GM18907 (cell line): ENCODE measurements at regions not wholly inside any gene's neighbourhood (a gene's known extent, or its start where the extent isn't known, plus 50 kb on each side); places are given as distances from the start of the nearest gene placed in this dataset.

Source experiments
- ATAC-seq: cut with Tn5 transposase; IDR thresholded peaks from one replicate; pipeline ENCODE4 v1.9.1; 2021; ENCODE audit warnings: mild to moderate bottlenecking, moderate library complexity; ENCODE audit not compliant: unreplicated experiment

GRCh38 chr12:42774238-42774637 lies 184.7 kb upstream of the PRICKLE1 start:
- ATAC-seq, result no peak

GRCh38 chr12:42770261-42770660 lies 180.7 kb upstream of the PRICKLE1 start:
- ATAC-seq, result no peak

GRCh38 chr12:42769455-42769854 lies 179.9 kb upstream of the PRICKLE1 start:
- no peak for ATAC-seq

DNA sequence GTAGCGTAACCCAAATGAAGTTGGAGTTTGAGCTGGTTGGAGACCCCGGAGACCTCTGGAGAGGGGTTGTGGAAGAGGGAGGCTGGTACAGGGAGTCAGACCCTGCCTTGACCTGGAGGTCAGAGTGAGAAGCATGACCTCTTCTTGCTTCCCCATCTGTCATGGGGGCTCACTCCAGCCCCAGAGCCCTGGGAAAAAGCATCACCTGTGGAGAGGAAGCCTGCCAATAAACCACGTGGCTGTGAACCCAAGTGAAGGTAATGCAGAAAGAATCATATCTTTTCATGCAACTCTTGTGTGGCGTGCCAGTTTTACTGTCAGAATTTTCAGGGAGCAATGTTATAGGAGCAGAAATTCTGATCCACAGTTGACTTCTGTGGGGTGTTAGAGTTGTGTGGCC lies 178.5 kb upstream of the PRICKLE1 start:
- ATAC-seq, result no peak

DNA sequence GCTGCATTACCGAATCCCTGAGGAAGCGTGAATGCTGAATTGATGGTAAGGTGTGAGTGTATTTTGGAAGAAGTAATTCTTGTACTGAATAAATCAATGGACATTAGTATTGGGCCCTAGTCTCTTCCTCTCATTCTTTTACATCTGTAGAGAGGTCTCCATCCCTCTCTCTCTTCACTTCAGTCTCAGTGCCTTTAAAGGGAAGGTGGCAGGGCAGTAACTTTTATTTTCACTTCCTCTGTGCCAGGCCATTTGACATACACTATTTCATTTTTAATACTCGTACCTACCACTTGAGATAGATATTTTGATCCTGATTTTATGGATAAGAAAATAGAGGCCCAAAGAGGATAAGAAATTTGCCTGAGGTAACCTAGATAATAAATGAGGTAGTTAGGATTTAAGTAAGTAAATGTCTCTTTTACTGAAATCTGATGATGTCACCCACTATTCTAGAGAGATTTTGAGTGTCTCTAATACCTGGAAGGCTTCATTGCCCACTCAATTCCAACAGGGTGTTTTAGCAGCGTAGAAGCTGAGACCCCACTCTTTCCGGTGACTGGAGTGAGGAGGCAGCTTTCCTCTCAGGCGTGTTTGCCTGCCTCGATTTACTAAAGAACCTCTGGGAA lies 177.9 kb upstream of the PRICKLE1 start:
- ATAC-seq, result peak; percentile 43

GRCh38 chr12:42766754-42767153 lies 177.2 kb upstream of the PRICKLE1 start:
- no peak for ATAC-seq

DNA sequence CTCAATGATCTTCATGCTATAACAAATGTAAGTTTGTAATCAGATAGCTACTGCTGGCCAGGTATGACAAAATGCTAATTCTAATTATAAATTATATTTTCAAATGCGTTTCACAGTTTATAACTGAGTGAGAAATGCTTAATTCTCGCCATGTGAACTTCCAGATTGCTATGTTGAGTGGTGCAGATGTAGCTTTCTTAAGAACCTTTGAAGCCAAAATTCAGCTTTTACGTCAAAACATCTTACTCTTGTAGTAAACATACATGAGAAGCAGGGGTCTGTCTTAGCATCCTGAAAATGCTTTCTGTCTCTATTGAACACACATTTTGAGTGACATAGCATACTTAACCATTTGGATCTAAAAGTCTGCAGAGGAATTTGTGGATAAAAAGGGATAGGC lies 176.5 kb upstream of the PRICKLE1 start:
- no peak for ATAC-seq

DNA sequence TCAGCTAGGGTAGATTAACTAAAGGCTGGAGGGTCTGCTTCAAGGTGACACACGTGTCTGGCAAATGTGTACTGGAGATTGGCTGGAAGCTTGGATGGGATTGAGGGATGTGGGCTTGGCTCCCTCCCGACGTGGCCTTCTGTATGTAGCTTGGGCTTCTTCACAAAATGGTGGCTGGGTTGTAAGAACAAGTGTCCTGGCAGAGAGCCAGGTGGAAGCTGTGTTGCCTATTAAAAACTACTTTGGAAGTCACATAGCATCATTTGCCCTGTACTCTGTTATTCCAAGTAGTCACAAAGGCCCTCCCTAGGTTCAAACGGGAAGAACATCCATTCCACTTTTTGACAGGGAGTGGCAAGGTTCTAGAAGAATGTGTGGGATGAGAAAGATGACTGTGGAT lies 174.1 kb upstream of the PRICKLE1 start:
- no peak for ATAC-seq

DNA sequence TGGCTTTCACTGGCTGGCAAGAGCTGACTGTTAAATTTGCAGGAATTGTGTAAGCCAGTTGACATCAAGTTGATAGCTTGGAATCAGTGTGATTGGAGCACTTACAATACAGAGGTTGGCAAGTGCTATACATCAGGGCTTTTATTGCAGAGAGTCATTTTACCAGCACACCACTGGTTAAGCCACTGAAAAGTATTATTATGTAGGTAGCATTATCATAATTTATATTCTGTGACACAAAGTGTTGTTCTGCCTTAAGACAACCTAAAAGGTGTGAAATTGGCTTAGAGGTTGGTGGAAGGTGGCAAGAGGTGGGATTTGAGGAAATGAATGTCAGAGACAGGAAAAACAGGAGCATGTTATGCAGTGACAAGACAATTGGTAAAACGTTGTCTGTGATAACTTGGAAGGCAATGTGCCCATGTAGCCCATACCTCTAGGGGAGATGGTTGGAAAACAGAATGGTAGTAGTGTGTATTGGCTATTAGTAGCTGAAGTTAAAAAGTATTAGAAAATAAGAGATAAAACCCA lies 172.9 kb upstream of the PRICKLE1 start:
- no peak for ATAC-seq

- no peak for ATAC-seq
Observed at GRCh38 chr12:42761601-42762350, 172.2 kb upstream of the PRICKLE1 start.

GRCh38 chr12:42761086-42761485 lies 171.5 kb upstream of the PRICKLE1 start:
- ATAC-seq, result no peak

GRCh38 chr12:42760550-42760949 lies 171.0 kb upstream of the PRICKLE1 start:
- ATAC-seq, result no peak

GRCh38 chr12:42759622-42760273 lies 170.2 kb upstream of the PRICKLE1 start:
- no peak for ATAC-seq

GRCh38 chr12:42758806-42759205 lies 169.3 kb upstream of the PRICKLE1 start:
- ATAC-seq, result no peak

- no peak for ATAC-seq
Observed at GRCh38 chr12:42757624-42758119, 168.1 kb upstream of the PRICKLE1 start.

GRCh38 chr12:42756841-42757623 lies 167.5 kb upstream of the PRICKLE1 start:
- peak; percentile 72 for ATAC-seq

GRCh38 chr12:42750356-42750755 lies 160.8 kb upstream of the PRICKLE1 start:
- ATAC-seq, result no peak

- no peak for ATAC-seq
Observed at GRCh38 chr12:42749239-42749638, 159.7 kb upstream of the PRICKLE1 start.

DNA sequence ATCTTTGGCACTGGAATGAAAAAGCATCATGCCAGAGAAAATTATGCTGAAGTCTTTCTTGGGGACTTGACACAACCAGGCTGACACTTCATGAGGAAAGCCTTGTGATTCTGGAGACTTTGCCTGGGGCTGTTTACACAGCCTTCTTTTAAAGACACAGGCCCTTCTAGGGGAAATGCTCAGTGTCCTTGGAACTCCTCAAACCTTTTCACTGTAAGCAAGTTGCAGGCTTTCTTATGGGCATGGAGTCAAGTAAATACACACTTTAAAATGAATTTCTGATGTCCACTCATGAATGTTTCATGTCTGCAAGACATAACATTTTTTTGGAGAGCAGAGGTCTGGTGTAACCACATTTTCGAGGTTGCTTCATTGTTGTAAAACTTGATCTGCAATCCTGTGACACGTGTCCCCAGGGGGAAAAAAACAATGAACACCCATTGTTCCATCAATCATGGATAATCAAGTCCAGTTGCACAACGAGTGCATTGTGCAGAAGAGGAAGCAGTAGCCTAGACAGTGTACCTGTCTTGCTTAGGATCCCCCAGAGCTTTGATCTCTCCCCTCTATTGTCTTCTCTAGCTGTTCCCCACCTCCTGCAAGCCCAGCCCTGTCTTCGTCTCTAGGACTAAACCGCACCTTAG lies 155.1 kb upstream of the PRICKLE1 start:
- ATAC-seq, result no peak

DNA sequence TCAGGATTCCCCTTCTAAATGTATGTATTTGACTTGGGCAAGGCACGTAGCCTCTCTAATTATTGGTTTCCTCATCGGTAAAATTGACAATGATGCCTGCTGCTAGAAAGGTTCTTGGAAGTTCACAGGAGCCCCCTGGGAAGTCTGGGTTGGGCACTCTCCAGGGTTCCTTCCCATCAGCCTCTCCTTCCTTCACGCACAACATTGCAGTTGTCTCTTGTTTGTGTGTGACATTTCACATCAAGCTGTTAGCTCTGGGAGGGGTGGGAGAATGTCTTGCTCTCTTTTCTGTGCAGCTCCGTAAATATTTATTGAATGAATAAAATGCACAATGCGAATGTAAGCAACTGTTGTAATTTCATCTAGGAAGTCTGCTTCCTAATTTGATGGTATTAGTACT lies 153.2 kb upstream of the PRICKLE1 start:
- ATAC-seq, result no peak
